ENCODE measurements at regions not wholly inside any gene's neighbourhood (a gene's known extent, or its start where the extent isn't known, plus 50 kb on each side); places are given as distances from the start of the nearest gene placed in this dataset.

GRCh38 chr3:70873686-70874085 is 561.2 kb upstream of the MDFIC2 start:
- no peak for TF ChIP-seq MAX (IDR thresholded peaks at IDR 0.05)
- no peak for TF ChIP-seq USF1 (IDR thresholded peaks at IDR 0.05)
- no peak for TF ChIP-seq EP300 (IDR thresholded peaks at IDR 0.05; ENCODE audit: borderline replicate concordance)
- no peak for TF ChIP-seq NFIC (IDR thresholded peaks at IDR 0.05)
- no peak for TF ChIP-seq CEBPB (IDR thresholded peaks at IDR 0.05)
- TF ChIP-seq TAF1 (IDR thresholded peaks at IDR 0.05; ENCODE audit: low read depth) = no peak
- TF ChIP-seq RAD21 (IDR thresholded peaks at IDR 0.05; ENCODE audit: low read depth) = no peak
- no peak for TF ChIP-seq EGR1 (IDR thresholded peaks at IDR 0.05)
- TF ChIP-seq ZBTB7A (IDR thresholded peaks at IDR 0.05; ENCODE audit: low read depth) = no peak
- no peak for TF ChIP-seq FOXM1 (IDR thresholded peaks at IDR 0.05; ENCODE audit: borderline replicate concordance, low read depth)
- TF ChIP-seq CREB1 (IDR thresholded peaks at IDR 0.05; ENCODE audit: low read depth) = no peak
- TF ChIP-seq REST (IDR thresholded peaks at IDR 0.05; ENCODE audit: low read depth) = no peak
- TF ChIP-seq TEAD4 (IDR thresholded peaks at IDR 0.05) = no peak
- TF ChIP-seq TCF12 (IDR thresholded peaks at IDR 0.05; ENCODE audit: low read depth) = no peak
